GM12878 (cell line): ENCODE measurements at regions not wholly inside any gene's neighbourhood (a gene's known extent, or its start where the extent isn't known, plus 50 kb on each side); places are given as distances from the start of the nearest gene placed in this dataset.

Experiments
- ATAC-seq: fragments of 200-7000 bp; cut with Tn5 transposase; 3 replicates; pipeline ENCODE4 v1.9.1; 2020; ENCODE audit warnings: mild to moderate bottlenecking, moderate library complexity
- BruUV-seq: library from RNA; stranded (reverse); fragments of 400-500 nt; replicated peaks from 2 replicates; lab custom pipeline; 2021; lab: Mats Ljungman, UMichigan
- CTCF ChIA-PET: fragments of 300-600 bp; sonication (Branson Sonifier 250); formaldehyde crosslinking; extraction: SDS; loops from one replicate; lab custom pipeline; 2021; ENCODE audit warnings: inconsistent platforms; lab: Yijun Ruan, JAX
- POLR2A ChIA-PET: fragments of 350-600 bp; formaldehyde crosslinking; extraction: SDS; loops from one replicate; lab custom pipeline; 2021; ENCODE audit warnings: inconsistent platforms; lab: Charles Lee
- RAD21 ChIA-PET: fragments of 300-600 bp; sonication (Branson Sonifier 250); formaldehyde crosslinking; loops from one replicate; lab custom pipeline; 2023; ENCODE audit warnings: antibody characterized with exemption; ENCODE audit not compliant: unreplicated experiment; lab: Charles Lee
- SMC1A ChIA-PET: fragments of 300-600 bp; sonication (Branson Sonifier 250); formaldehyde crosslinking; loops from one replicate; lab custom pipeline; 2023; ENCODE audit not compliant: unreplicated experiment, uncharacterized antibody; lab: Charles Lee
- DNase-seq: peaks from one replicate; pipeline ENCODE4 v3.0.0-alpha.2; 2011; ENCODE audit warnings: low read depth, low spot score
- FAIRE-seq: peaks from 3 replicates; lab custom pipeline; 2011; peaks lifted over from hg19 to GRCh38; lab: Jason Lieb, UNC
- H2AFZ ChIP-seq: 2 replicates; pipeline ENCODE4 v1.6.0; 2011; ENCODE audit warnings: low read depth, low read length, control low read depth; ENCODE audit not compliant: control insufficient read depth
- H3K27ac ChIP-seq: 2 replicates; pipeline ENCODE4 v1.5.1; 2011; ENCODE audit warnings: control low read depth; ENCODE audit not compliant: control insufficient read depth, insufficient read depth
- H3K27me3 ChIP-seq, 2 experiments: replicated peaks in 1 of 2; 2 replicates each; pipeline versions ENCODE4 v1.6.0 to v1.6.1; 2011; ENCODE audit warnings: low read length in 1 of 2; ENCODE audit not compliant: control insufficient read depth in 2 of 2, insufficient read depth in 2 of 2
- H3K36me3 ChIP-seq, 2 experiments: 2 replicates each; pipeline ENCODE4 v1.5.1; 2011; ENCODE audit warnings: low read length in 1 of 2; ENCODE audit not compliant: control insufficient read depth in 2 of 2, insufficient read depth in 2 of 2
- H3K4me1 ChIP-seq: 2 replicates; pipeline ENCODE4 v1.6.1; 2011; ENCODE audit warnings: mild to moderate bottlenecking, low read length, moderate library complexity, mixed read lengths; ENCODE audit not compliant: control insufficient read depth, insufficient read depth
- H3K4me2 ChIP-seq: 2 replicates; pipeline ENCODE4 v1.6.0; 2011; ENCODE audit warnings: control low read depth; ENCODE audit not compliant: control insufficient read depth, insufficient read depth
- H3K4me3 ChIP-seq: fragments of 200-600 bp; sonication (generic); 2 replicates; pipeline ENCODE4 v1.5.1; 2016
- H3K79me2 ChIP-seq: 2 replicates; pipeline ENCODE4 v1.6.0; 2011; ENCODE audit warnings: low read length; ENCODE audit not compliant: control insufficient read depth, insufficient read depth
- H3K9ac ChIP-seq: 2 replicates; pipeline ENCODE4 v1.8.0; 2011; ENCODE audit warnings: low read length, control low read depth, mixed read lengths; ENCODE audit not compliant: control insufficient read depth, insufficient read depth
- H3K9me3 ChIP-seq: replicated peaks from 3 replicates; pipeline ENCODE4 v1.5.1; 2011; ENCODE audit warnings: mild to moderate bottlenecking, low read length; ENCODE audit not compliant: control insufficient read depth, insufficient read depth
- H4K20me1 ChIP-seq: 2 replicates; pipeline ENCODE4 v1.6.0; 2011; ENCODE audit not compliant: control insufficient read depth, insufficient read depth
- BACH1 ChIP-seq: fragments of 450-650 bp; IDR thresholded peaks from 2 replicates; pipeline ENCODE4 v1.6.1; 2017; ENCODE audit warnings: mild to moderate bottlenecking, borderline replicate concordance
- CBX3 ChIP-seq: fragments of 200-600 bp; sonication (generic); IDR thresholded peaks from 2 replicates; pipeline ENCODE4 v1.6.1; 2016; ENCODE audit warnings: low read depth, borderline replicate concordance
- POLR2A ChIP-seq: IDR thresholded peaks from 2 replicates; pipeline ENCODE4 v1.6.1; 2011; ENCODE audit warnings: low read depth, mild to moderate bottlenecking, low read length
- RB1 ChIP-seq: fragments of 450-650 bp; formaldehyde crosslinking; IDR thresholded peaks from 2 replicates; pipeline ENCODE4 v1.6.1; 2017; ENCODE audit warnings: mild to moderate bottlenecking, borderline replicate concordance
- YY1 ChIP-seq: IDR thresholded peaks from 2 replicates; pipeline ENCODE4 v1.6.1; 2011; ENCODE audit warnings: low read depth, mild to moderate bottlenecking, low read length
- ZNF622 ChIP-seq: fragments of 450-650 bp; IDR thresholded peaks from 2 replicates; pipeline ENCODE4 v1.6.1; 2017; ENCODE audit warnings: mild to moderate bottlenecking, inconsistent platforms
- WGBS: methylation state at CpG from one replicate; pipeline ENCODE4 v1.1.6; 2016; ENCODE audit warnings: low lambda C conversion rate; ENCODE audit not compliant: insufficient replicate concordance, insufficient coverage; ENCODE audit errors: missing lambda C conversion rate; 5-methylcytosine and 5-hydroxymethylcytosine counted together
- in situ Hi-C: fragments of 300-500 bp; cut with MboI; formaldehyde crosslinking; loops from 9 replicates; pipeline ENCODE4 v1.14.3; 2018; ENCODE audit warnings: mixed read lengths
- intact Hi-C: fragments of 100-400 bp; cut with micrococcal nuclease; formaldehyde crosslinking; loops from one replicate; pipeline ENCODE4 v1.14.2; 2022; ENCODE audit not compliant: unreplicated experiment
- TF ChIP-seq, protein P1 (sequence below): IDR thresholded peaks from 2 replicates; pipeline ENCODE4 v1.6.1; 2012; ENCODE audit warnings: improper control_type of control experiment, low read depth, low read length; ENCODE audit not compliant: insufficient replicate concordance
- TF ChIP-seq, protein P2 (sequence below): fragments of 450-650 bp; IDR thresholded peaks from 2 replicates; pipeline ENCODE4 v1.6.1; 2017; ENCODE audit warnings: mild to moderate bottlenecking, low read depth, inconsistent platforms; ENCODE audit not compliant: poor library complexity, severe bottlenecking

- Histone ChIP-seq H4K20me1 (no peaks in the 10 kb centered on the region), H3K9me3 (no peaks in the 10 kb centered on the region), H3K36me3 (no peaks in the 10 kb centered on the region), H3K9ac (no peak overlapping the region), H3K4me3 (no peak overlapping the region), H3K79me2 (no peaks in the 10 kb centered on the region), H3K27ac (no peak overlapping the region), H3K4me1 (no peaks in the 10 kb centered on the region), H3K4me2 (no peak overlapping the region), H2AFZ (no peak overlapping the region), H3K27me3 (no peaks in the 10 kb centered on the region)
- RAD21 ChIA-PET, result no interaction called here
- SMC1A ChIA-PET, result no interaction called here
- BruUV-seq, result no TSS peak
- TF ChIP-seq RB1 (no peak), ZNF622 (no peak), POLR2A (no peak), CBX3 (no peak), BACH1 (no peak), YY1 (no peak)
- TF ChIP-seq, protein P1, sequence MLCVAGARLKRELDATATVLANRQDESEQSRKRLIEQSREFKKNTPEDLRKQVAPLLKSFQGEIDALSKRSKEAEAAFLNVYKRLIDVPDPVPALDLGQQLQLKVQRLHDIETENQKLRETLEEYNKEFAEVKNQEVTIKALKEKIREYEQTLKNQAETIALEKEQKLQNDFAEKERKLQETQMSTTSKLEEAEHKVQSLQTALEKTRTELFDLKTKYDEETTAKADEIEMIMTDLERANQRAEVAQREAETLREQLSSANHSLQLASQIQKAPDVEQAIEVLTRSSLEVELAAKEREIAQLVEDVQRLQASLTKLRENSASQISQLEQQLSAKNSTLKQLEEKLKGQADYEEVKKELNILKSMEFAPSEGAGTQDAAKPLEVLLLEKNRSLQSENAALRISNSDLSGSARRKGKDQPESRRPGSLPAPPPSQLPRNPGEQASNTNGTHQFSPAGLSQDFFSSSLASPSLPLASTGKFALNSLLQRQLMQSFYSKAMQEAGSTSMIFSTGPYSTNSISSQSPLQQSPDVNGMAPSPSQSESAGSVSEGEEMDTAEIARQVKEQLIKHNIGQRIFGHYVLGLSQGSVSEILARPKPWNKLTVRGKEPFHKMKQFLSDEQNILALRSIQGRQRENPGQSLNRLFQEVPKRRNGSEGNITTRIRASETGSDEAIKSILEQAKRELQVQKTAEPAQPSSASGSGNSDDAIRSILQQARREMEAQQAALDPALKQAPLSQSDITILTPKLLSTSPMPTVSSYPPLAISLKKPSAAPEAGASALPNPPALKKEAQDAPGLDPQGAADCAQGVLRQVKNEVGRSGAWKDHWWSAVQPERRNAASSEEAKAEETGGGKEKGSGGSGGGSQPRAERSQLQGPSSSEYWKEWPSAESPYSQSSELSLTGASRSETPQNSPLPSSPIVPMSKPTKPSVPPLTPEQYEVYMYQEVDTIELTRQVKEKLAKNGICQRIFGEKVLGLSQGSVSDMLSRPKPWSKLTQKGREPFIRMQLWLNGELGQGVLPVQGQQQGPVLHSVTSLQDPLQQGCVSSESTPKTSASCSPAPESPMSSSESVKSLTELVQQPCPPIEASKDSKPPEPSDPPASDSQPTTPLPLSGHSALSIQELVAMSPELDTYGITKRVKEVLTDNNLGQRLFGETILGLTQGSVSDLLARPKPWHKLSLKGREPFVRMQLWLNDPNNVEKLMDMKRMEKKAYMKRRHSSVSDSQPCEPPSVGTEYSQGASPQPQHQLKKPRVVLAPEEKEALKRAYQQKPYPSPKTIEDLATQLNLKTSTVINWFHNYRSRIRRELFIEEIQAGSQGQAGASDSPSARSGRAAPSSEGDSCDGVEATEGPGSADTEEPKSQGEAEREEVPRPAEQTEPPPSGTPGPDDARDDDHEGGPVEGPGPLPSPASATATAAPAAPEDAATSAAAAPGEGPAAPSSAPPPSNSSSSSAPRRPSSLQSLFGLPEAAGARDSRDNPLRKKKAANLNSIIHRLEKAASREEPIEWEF, result no peak
- TF ChIP-seq, protein P2, sequence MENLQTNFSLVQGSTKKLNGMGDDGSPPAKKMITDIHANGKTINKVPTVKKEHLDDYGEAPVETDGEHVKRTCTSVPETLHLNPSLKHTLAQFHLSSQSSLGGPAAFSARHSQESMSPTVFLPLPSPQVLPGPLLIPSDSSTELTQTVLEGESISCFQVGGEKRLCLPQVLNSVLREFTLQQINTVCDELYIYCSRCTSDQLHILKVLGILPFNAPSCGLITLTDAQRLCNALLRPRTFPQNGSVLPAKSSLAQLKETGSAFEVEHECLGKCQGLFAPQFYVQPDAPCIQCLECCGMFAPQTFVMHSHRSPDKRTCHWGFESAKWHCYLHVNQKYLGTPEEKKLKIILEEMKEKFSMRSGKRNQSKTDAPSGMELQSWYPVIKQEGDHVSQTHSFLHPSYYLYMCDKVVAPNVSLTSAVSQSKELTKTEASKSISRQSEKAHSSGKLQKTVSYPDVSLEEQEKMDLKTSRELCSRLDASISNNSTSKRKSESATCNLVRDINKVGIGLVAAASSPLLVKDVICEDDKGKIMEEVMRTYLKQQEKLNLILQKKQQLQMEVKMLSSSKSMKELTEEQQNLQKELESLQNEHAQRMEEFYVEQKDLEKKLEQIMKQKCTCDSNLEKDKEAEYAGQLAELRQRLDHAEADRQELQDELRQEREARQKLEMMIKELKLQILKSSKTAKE, result no peak
- POLR2A ChIA-PET, result no interaction called here
- ATAC-seq (no peak), FAIRE-seq (no peak), DNase-seq (no peak)
- intact Hi-C loops, result no loop called here
- CTCF ChIA-PET, result no interaction called here
- in situ Hi-C loops, result no loop called here
- WGBS, result 50% methylated on average over 6 of the region's 6 CpGs
Measured at GRCh38 chr16:76106647-76107046, 170.6 kb upstream of the CNTNAP4 start.
